ENCODE measurements at regions not wholly inside any gene's neighbourhood (a gene's known extent, or its start where the extent isn't known, plus 50 kb on each side); places are given as distances from the start of the nearest gene placed in this dataset.
"Not testable (repeated sequence)": the region's sequence is repeated elsewhere in the genome, so short reads cannot be mapped to it uniquely, and the experiment has no call there.

DNA sequence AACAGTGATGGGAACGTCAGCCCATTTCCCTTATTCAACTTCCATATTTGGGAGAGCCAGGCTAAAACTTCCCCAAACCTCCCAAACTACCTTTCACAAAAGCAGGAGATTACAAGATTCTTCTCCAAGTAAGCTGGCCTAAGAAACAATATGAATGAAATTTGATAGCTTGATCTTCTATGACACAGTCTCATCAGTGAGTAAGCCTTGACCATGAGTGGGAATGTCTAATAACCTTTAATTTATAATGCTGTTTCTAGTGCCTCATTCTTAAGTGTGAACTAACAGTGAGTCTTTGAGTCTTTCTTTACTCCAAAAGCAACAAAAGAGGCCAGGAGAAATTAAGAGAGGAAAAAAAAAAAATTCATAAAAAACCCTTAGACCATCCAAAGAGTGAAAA lies 1379.9 kb downstream of the EFNA5 start:
- H3K27ac Mint-ChIP-seq: no peak overlapping the region
- no peaks in the 10 kb centered on the region for H3K27me3 Mint-ChIP-seq
- intact Hi-C loops (cut with micrococcal nuclease): no loop called here
- no peaks in the 10 kb centered on the region for H3K9me3 Mint-ChIP-seq
- no peaks in the 10 kb centered on the region for H3K4me1 Mint-ChIP-seq (ENCODE audit: low read depth)
- no peaks in the 10 kb centered on the region for H3K36me3 Mint-ChIP-seq (ENCODE audit: low read depth)
- no peak overlapping the region for H3K4me3 Mint-ChIP-seq

DNA sequence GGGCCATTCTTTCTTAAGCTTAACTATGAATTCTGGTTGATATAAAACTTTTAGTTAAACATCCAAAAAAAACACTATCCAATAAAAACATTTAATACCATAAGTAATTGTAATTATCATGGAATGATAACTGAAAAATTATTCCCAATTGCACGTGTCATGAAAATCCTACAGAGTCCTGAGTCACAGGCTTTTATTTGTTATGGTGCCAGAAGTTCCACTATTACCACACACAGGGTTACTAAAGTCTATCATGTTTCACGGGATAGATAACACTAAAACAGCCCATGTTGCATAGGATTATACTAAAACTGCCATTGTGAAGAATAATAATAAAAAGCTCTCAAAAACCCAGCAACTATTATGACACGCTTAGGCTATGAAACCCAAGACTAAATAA lies 1381.8 kb downstream of the EFNA5 start:
- intact Hi-C loops (cut with micrococcal nuclease): no loop called here

DNA sequence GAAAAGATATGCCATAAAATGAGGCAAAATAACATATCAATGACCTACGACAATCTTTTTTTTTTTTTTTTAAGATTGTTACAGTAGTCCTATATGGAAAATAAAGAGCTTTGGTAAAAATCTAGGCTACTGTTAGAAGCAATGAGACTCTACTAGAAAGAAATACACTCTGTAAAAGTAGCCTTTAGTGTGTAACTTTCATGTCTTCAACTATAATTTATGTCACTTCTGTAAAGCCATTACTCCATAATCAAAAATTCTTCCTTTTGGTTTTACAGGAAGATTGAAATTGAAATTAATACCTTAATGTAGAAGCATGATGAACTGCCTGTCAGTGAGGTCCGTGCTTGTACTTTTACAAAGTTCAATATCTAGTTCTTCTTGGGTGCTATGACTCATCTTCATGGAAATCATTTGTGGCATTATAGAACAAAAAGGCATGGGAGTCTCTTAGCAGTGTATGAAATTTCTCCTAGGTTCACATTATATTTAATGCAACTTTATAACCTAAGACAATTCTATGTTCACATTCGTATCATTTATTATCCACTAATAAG lies 1393.1 kb downstream of the EFNA5 start:
- Mint-ChIP-seq H3K4me3 (no peak overlapping the region), H3K27ac (no peak overlapping the region)
- intact Hi-C loops (cut with micrococcal nuclease): no loop called here

More for the DNA sequence above, 1381.8 kb downstream of the EFNA5 start:
- no peak overlapping the region for H3K27ac Mint-ChIP-seq
- H3K4me3 Mint-ChIP-seq: no peak overlapping the region
- no peaks in the 10 kb centered on the region for H3K36me3 Mint-ChIP-seq (ENCODE audit: low read depth)
- H3K9me3 Mint-ChIP-seq: no peaks in the 10 kb centered on the region
- H3K4me1 Mint-ChIP-seq (ENCODE audit: low read depth): no peaks in the 10 kb centered on the region
- H3K27me3 Mint-ChIP-seq: no peaks in the 10 kb centered on the region

DNA sequence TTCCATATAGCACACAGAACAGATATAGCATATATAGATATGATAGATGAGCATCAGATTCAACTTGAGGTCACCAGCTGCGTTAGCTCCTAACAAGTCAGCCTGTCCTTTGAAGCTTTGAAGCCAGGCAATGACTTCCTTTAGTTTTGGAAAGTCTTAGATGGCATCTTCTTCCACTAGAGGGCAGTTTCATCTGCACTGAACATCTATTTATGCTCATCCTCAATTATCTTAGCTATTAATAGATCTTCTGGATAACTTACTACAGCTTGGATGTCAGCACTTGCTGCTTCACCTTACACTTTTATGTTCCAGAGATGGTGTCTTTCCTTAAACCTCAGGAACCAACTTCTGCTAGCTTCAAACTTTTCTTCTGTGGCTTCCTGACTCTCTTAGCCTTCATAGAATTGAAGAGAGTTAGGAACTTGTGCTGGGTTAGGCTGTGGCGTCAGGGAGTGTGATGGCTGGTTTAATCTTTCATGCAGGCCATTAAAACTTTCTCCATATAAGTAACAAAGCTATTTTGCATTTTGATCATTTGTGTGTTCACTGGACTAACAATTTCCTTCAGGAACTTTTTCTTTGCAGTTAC lies 1401.4 kb downstream of the EFNA5 start:
- Mint-ChIP-seq H3K4me3 (no peak overlapping the region), H3K27ac (no peak overlapping the region), H3K36me3 (ENCODE audit: low read depth) (no peaks in the 10 kb centered on the region), H3K27me3 (no peaks in the 10 kb centered on the region), H3K4me1 (ENCODE audit: low read depth) (no peaks in the 10 kb centered on the region), H3K9me3 (no peaks in the 10 kb centered on the region)
- intact Hi-C loops (cut with micrococcal nuclease): no loop called here

More for the DNA sequence above, 1393.1 kb downstream of the EFNA5 start:
- Mint-ChIP-seq H3K27me3 (no peaks in the 10 kb centered on the region), H3K36me3 (ENCODE audit: low read depth) (no peaks in the 10 kb centered on the region), H3K9me3 (no peaks in the 10 kb centered on the region), H3K4me1 (ENCODE audit: low read depth) (no peaks in the 10 kb centered on the region)

DNA sequence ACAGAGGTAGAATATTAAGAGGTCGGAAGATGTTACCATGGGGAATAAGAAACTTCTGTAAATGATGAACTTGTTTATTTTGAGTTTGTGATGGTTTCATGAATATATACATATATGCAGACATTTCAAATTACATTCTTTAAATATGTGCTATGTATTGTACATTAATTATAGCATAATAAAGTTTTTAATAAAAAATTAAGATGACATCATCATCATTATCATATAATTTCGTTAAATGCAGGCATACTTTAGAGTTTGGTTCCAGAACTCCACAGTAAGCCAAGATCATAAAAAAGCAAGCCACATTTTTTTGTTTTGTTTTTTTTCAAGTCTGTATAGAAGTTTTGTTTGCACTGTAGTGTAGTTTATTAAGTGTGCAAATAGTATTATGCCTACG lies 1403.5 kb downstream of the EFNA5 start:
- Mint-ChIP-seq H3K36me3 (ENCODE audit: low read depth) (no peaks in the 10 kb centered on the region), H3K27me3 (no peaks in the 10 kb centered on the region), H3K27ac (no peak overlapping the region), H3K4me1 (ENCODE audit: low read depth) (no peaks in the 10 kb centered on the region), H3K4me3 (no peak overlapping the region), H3K9me3 (no peaks in the 10 kb centered on the region)
- intact Hi-C loops (cut with micrococcal nuclease): no loop called here

DNA sequence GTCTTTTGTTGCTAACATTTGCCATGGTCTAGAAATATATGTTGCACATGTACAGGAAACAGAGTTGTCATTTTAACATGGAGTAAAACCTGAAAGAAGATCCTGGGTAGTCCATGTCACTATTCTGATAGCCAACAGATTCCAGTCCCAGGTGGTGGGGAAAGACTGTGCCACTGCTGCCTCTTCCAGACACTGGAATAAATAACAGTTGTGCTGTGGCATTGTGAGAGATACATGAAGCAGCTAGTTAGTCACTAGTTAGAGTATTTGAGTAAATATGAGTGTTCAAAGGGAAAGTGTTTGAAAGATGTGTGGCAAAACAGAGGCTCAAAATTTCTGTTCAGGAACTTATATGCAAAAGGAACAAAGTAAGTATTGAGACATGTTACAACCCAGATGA lies 1408.3 kb downstream of the EFNA5 start:
- intact Hi-C loops (cut with micrococcal nuclease): no loop called here
- Mint-ChIP-seq H3K4me3 (no peak overlapping the region), H3K36me3 (ENCODE audit: low read depth) (no peaks in the 10 kb centered on the region), H3K27me3 (no peaks in the 10 kb centered on the region), H3K4me1 (ENCODE audit: low read depth) (no peaks in the 10 kb centered on the region), H3K27ac (no peak overlapping the region), H3K9me3 (no peaks in the 10 kb centered on the region)

DNA sequence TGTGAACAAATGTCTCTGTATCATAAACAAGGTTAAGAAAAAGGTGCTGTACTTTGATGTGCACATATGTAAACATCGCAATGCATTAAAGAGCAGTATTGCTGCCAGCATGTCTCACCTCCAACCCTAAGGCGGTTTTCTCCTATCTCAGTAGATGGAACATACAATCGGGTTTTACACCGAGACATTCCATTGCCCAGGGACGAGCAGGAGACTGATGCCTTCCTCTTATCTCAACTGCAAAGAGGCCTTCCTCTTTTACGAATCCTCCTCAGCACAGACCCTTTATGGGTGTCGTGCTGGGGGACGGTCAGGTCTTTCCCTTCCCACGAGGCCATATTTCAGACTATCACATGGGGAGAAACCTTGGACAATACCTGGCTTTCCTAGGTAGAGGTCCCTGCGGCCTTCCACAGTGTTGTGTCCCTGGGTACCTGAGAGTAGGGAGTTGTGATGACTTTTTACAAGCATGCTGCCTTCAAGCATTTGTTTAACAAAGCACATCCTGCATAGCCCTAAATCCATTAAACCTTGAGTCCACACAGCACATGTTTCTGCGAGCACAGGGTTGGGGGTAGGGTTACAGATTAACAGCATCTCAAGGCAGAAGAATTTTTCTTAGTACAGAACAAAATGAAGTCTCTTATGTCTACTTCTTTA lies 1411.2 kb downstream of the EFNA5 start:
- H3K4me1 Mint-ChIP-seq (ENCODE audit: low read depth); H3K27ac Mint-ChIP-seq; H3K36me3 Mint-ChIP-seq (ENCODE audit: low read depth); H3K27me3 Mint-ChIP-seq; intact Hi-C loops (cut with micrococcal nuclease); H3K4me3 Mint-ChIP-seq; H3K9me3 Mint-ChIP-seq: not testable (repeated sequence)

DNA sequence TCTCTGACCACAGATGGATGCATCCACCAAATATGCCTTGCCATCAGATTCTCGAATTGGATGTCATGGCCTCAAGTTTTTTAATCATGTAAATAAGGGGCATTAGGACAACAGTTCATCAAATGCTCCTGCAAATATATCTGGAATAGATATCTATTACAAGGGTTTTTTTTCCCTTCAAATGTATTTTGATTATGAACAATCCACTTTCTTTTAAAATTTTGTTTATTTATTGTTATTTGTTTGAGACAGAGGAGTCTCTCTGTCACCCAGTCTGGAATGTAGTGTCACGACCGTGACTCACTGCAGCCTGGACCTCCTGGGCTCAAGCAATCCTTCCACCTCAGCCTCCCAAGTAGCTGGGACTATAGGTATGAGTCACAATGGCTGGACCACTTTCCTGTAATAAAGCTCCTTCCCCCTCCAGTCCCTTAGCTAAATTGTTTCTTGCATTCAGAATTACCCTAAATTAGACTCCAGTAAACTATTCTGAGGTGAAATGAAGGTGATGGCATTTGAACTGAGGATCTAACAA lies 1412.1 kb downstream of the EFNA5 start:
- intact Hi-C loops (cut with micrococcal nuclease): no loop called here
- H3K9me3 Mint-ChIP-seq: peaks cover 5% of the 10 kb centered on the region
- no peaks in the 10 kb centered on the region for H3K36me3 Mint-ChIP-seq (ENCODE audit: low read depth)
- H3K27me3 Mint-ChIP-seq: no peaks in the 10 kb centered on the region
- no peaks in the 10 kb centered on the region for H3K4me1 Mint-ChIP-seq (ENCODE audit: low read depth)
- H3K4me3 Mint-ChIP-seq: no peak overlapping the region
- H3K27ac Mint-ChIP-seq: no peak overlapping the region

DNA sequence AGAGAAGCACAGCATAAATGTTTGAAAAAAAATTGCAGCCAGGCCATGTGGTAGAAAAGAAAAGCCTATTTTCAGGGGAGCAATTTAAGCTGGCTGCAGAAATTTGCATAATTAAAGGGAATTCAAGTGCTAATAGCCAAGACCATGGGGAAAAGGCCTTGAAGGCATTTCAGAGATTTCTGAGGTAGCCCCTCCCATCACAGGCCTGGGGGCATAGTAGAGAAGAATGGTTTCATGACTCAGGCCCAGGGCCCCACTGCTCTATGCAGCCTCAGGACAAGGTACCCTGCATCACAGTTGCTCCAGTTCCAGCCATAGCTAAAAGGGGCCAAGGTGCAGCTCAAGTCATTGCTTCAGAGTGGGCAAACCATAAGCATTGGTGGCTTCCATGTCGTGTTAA lies 1416.0 kb downstream of the EFNA5 start:
- H3K27ac Mint-ChIP-seq: no peak overlapping the region

DNA sequence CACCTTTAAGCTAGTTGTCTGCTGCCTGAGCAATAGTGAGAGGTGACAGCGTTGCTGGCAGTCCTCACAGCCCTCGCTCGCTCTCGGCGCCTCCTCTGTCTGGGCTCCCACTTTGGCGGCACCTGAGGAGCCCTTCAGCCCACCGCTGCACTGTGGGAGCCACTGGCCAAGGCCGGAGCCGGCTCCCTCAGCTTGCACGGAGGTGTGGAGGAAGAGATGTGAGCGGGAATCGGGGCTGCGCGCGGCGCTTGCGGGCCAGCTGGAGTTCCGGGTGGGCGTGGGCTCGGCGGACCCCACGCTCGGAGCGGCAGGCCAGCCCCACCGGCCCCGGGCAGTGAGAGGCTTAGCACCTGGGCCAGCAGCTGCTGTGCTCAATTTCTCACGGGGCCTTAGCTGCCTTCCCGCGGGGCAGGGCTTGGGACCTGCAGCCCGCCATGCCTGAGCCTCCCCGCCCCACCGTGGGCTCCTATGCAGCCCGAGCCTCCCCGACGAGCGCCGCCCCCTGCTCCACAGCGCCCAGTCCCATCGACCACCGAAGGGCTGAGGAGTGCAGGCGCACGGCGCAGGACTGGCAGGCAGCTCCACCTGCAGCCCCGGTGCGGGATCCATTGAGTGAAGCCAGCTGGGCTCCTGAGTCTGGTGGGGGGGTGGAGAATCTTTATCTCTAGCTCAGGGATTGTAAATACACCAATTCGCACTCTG lies 1424.5 kb downstream of the EFNA5 start:
- H3K4me3 Mint-ChIP-seq; H3K27ac Mint-ChIP-seq; H3K27me3 Mint-ChIP-seq; intact Hi-C loops (cut with micrococcal nuclease); H3K36me3 Mint-ChIP-seq (ENCODE audit: low read depth); H3K4me1 Mint-ChIP-seq (ENCODE audit: low read depth): not testable (repeated sequence)
- peaks cover 11% of the 10 kb centered on the region for H3K9me3 Mint-ChIP-seq

More for the DNA sequence above, 1416.0 kb downstream of the EFNA5 start:
- H3K27me3 Mint-ChIP-seq: no peaks in the 10 kb centered on the region
- H3K9me3 Mint-ChIP-seq: peaks cover 5% of the 10 kb centered on the region
- H3K36me3 Mint-ChIP-seq (ENCODE audit: low read depth): no peaks in the 10 kb centered on the region
- no peaks in the 10 kb centered on the region for H3K4me1 Mint-ChIP-seq (ENCODE audit: low read depth)
- intact Hi-C loops (cut with micrococcal nuclease): no loop called here
- no peak overlapping the region for H3K4me3 Mint-ChIP-seq

DNA sequence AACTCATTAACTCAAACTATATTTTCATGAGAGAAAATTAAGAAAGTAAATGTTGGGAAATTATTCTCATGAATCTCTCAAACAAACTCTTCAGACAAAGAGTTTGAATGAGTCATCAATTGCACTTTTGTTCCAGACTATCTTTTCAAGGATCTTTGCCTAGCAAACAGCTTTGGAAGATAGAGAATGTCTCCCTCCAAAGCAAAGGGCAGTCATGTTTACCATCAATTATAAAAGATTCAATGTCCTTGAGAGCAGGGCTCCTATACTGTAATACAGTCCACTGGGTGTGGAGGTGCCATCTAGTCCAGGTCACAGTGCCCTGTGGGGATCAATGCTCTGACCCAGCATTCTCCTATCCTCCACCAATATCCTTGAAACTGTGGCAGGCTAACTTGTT lies 1429.3 kb downstream of the EFNA5 start:
- Mint-ChIP-seq H3K27ac (no peak overlapping the region), H3K9me3 (no peaks in the 10 kb centered on the region), H3K4me3 (no peak overlapping the region), H3K36me3 (ENCODE audit: low read depth) (no peaks in the 10 kb centered on the region), H3K4me1 (ENCODE audit: low read depth) (no peaks in the 10 kb centered on the region), H3K27me3 (no peaks in the 10 kb centered on the region)
- intact Hi-C loops (cut with micrococcal nuclease): no loop called here

DNA sequence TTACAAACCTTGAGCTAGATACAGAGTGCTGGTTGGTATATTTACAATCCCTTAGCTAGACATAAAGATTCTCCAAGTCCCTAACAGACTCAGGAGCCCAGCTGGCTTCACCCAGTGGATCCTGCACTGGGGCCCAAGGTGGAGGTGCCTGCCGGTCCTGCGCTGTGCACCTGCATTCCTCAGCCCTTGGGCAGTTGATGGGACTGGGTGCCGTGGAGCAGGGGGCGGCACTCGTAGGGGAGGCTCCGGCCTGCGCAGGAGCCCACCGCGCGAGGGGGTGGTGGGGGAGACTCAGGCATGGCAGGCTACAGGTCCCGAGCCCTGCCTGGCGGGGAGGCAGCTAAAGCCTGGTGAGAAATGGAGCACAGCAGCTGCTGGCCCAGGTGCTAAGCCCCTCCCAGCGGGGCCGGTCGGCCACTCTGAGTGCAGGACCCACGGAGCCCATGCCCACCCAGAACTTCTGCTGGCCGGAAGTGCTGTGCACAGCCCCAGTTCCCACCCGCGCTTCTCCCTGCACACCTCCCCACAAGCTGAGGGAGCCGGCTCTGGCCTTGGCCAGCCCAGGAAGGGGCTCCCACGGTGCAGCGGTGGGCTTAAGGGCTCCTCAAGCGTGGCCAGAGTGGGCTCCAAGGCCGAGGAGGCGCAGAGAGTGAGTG lies 1464.7 kb downstream of the EFNA5 start:
- H3K36me3 Mint-ChIP-seq (ENCODE audit: low read depth): no peaks in the 10 kb centered on the region
- peaks cover 30% of the 10 kb centered on the region for H3K9me3 Mint-ChIP-seq

DNA sequence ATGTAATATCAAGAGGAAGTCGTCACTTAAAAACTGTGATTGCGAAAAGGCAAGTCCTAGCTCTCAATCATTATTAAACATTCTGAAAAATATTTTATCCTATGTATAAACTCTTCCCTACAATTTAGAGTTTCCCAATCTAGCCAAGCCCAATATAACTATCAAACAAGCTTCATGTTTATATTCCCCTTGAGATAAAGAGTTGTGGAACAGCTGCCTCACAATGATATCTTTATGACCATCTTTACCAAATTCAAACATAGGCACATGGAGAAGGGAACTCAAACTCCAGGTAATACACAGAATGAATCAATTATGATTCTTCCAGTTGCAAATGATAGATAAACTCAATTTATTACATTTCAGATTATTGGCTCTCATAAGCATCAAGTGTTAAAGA lies 1468.7 kb downstream of the EFNA5 start:
- intact Hi-C loops (cut with micrococcal nuclease): no loop called here
- Mint-ChIP-seq H3K36me3 (ENCODE audit: low read depth) (no peaks in the 10 kb centered on the region), H3K9me3 (peaks cover 18% of the 10 kb centered on the region), H3K4me3 (no peak overlapping the region), H3K4me1 (ENCODE audit: low read depth) (no peaks in the 10 kb centered on the region), H3K27ac (no peak overlapping the region), H3K27me3 (no peaks in the 10 kb centered on the region)

More for the DNA sequence above, 1464.7 kb downstream of the EFNA5 start:
- H3K4me1 Mint-ChIP-seq (ENCODE audit: low read depth): no peaks in the 10 kb centered on the region
- no peak overlapping the region for H3K4me3 Mint-ChIP-seq
- intact Hi-C loops (cut with micrococcal nuclease): no loop called here
- H3K27me3 Mint-ChIP-seq: no peaks in the 10 kb centered on the region
- no peak overlapping the region for H3K27ac Mint-ChIP-seq

DNA sequence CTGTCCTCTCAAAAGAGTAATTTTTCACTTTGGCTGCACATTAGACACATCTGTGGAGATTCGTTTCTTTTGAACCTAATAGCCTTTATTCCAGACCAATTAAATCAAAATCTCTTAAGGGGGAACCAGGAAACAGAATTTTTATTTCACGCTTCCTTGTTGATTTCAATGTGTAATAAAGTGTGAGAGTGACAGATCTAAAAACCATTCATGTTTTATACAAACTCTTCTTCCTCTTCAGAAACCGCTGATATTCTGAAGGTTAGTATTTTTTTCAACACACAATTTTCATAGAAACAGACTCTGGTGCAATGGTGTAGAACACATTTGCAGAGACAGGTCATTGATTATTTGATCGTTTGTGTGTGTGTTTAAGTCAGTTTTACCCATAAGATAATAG lies 1469.8 kb downstream of the EFNA5 start:
- Mint-ChIP-seq H3K27me3 (no peaks in the 10 kb centered on the region), H3K4me3 (no peak overlapping the region)

More for the DNA sequence above, 1469.8 kb downstream of the EFNA5 start:
- intact Hi-C loops (cut with micrococcal nuclease): no loop called here
- Mint-ChIP-seq H3K9me3 (peaks cover 18% of the 10 kb centered on the region), H3K27ac (no peak overlapping the region), H3K4me1 (ENCODE audit: low read depth) (no peaks in the 10 kb centered on the region), H3K36me3 (ENCODE audit: low read depth) (no peaks in the 10 kb centered on the region)
